Right lobe of liver (tissue), 6 donors: ENCODE measurements at regions not wholly inside any gene's neighbourhood (a gene's known extent, or its start where the extent isn't known, plus 50 kb on each side); places are given as distances from the start of the nearest gene placed in this dataset.

Source experiments
- ATAC-seq, 4 donors: fragments of 200-7000 bp; cut with Tn5 transposase; one replicate each; pipeline ENCODE4 v1.9.1; 2020; ENCODE audit warnings: mild to moderate bottlenecking in 4 of 4, moderate library complexity in 4 of 4
- DNase-seq, 3 donors: peaks; one replicate each; pipeline ENCODE4 v3.0.0-alpha.2; 2020
- H3K27ac ChIP-seq, 3 donors: fragments of 200-600 bp; one replicate each; pipeline ENCODE4 v1.8.0; 2022
- H3K27me3 ChIP-seq, 2 donors: fragments of 200-600 bp; one replicate each; pipeline ENCODE4 v1.8.0; 2022
- H3K36me3 ChIP-seq, 4 donors: fragments of 200-600 bp; sonication (generic) in 1 of 4; one replicate each; pipeline versions ENCODE4 v1.5.1 to v1.8.0; 2017 to 2022; ENCODE audit warnings: control low read depth in 1 of 4
- H3K4me1 ChIP-seq, 4 donors: fragments of 200-600 bp; sonication (generic) in 1 of 4; one replicate each; pipeline versions ENCODE4 v1.5.1 to v1.8.0; 2017 to 2022; ENCODE audit warnings: control low read depth in 1 of 4
- H3K4me3 ChIP-seq, 3 donors: fragments of 200-600 bp; one replicate each; pipeline ENCODE4 v1.8.0; 2022
- H3K9me3 ChIP-seq, 4 donors: fragments of 200-600 bp; sonication (generic) in 1 of 4; one replicate each; pipeline versions ENCODE4 v1.5.1 to v1.8.0; 2017 to 2022; ENCODE audit warnings: control low read depth in 1 of 4
- POLR2A ChIP-seq: fragments of 450-650 bp; IDR thresholded peaks from one replicate; pipeline ENCODE4 v1.6.1; 2017; ENCODE audit warnings: antibody characterized with exemption, mild to moderate bottlenecking
- WGBS: methylation state at CpG from one replicate; pipeline ENCODE4 v1.1.6; 2018; ENCODE audit warnings: low coverage, low lambda C conversion rate; ENCODE audit not compliant: insufficient coverage; ENCODE audit errors: missing lambda C conversion rate; 5-methylcytosine and 5-hydroxymethylcytosine counted together
- intact Hi-C, 2 donors: fragments of 100-400 bp; cut with DNase I; formaldehyde crosslinking; loops; one replicate each; pipeline versions ENCODE4 v1.11.2 to v1.14.1; 2022
- TF ChIP-seq, protein P1 (sequence below), 4 donors: fragments of 200-600 bp in 3 of 4; fragments of 450-650 bp in 1 of 4; IDR thresholded peaks; one replicate each; pipeline versions ENCODE4 v1.5.1 to v1.8.0; 2016 to 2022; ENCODE audit warnings: antibody characterized with exemption in 4 of 4, mild to moderate bottlenecking in 2 of 4
- donor health status: DM: no; HTN: yes; CAD: no.
- donor health status: DM: no; HTN: no; CAD: no.
- donor health status: DM: no; HTN: no; CAD: no.
- donor health status: DM: no; HTN: yes; CAD: no.
- donor health status: DM: no; HTN: yes; CAD: no.

DNA sequence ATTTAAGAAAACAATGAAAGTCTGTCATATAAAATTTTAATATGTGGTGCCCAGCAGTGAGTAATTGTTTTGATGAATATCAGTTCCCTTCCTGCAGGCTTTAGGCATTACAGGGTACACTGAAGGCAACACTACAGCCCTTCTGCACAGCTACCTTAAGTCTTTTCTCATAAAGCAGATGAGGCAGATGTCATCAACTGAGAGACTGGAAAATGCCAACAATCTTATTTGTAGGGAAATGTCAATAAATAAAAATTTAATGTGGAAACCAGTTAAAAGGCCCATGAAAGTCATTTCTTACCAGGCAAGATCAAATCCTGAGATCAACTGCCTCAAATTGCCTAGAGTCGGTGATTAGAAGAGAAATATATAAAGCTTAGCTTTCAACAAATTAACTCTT is 193.4 kb upstream of the NWD2 start:
- 50% methylated on average over 1 of the region's 1 CpG for WGBS
- Histone ChIP-seq H3K36me3 (no peaks in the 10 kb centered on the region), H3K27ac (no peak overlapping the region), H3K9me3 (no peaks in the 10 kb centered on the region), H3K4me3 (no peak overlapping the region), H3K4me1 (no peaks in the 10 kb centered on the region), H3K27me3 (no peaks in the 10 kb centered on the region)
- DNase-seq (no peak), ATAC-seq (no peak)
- intact Hi-C loops: no loop called here
- TF ChIP-seq, protein P1, sequence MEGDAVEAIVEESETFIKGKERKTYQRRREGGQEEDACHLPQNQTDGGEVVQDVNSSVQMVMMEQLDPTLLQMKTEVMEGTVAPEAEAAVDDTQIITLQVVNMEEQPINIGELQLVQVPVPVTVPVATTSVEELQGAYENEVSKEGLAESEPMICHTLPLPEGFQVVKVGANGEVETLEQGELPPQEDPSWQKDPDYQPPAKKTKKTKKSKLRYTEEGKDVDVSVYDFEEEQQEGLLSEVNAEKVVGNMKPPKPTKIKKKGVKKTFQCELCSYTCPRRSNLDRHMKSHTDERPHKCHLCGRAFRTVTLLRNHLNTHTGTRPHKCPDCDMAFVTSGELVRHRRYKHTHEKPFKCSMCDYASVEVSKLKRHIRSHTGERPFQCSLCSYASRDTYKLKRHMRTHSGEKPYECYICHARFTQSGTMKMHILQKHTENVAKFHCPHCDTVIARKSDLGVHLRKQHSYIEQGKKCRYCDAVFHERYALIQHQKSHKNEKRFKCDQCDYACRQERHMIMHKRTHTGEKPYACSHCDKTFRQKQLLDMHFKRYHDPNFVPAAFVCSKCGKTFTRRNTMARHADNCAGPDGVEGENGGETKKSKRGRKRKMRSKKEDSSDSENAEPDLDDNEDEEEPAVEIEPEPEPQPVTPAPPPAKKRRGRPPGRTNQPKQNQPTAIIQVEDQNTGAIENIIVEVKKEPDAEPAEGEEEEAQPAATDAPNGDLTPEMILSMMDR (IDR thresholded peaks at IDR 0.05): no peak
- TF ChIP-seq POLR2A: no peak

DNA sequence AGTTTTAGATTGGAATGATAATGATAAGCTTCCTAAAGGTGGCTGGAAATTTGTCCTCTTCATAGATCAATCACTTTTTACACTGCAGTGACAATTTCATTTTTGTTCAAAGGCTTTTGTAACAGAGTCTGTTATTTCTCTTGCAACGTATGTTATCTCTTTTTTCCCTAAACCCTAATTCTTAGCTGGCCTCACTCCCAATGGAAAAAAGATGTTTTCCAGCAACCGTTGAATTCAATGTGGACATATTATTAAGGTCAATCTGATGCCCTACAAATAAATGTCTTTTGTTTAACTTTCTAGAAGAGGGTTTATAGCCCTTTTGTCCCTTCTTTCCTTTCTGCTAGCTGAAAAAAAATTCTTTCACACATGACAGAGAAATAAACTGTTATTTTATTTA is 192.7 kb upstream of the NWD2 start:
- Histone ChIP-seq H3K4me1 (no peaks in the 10 kb centered on the region), H3K36me3 (no peaks in the 10 kb centered on the region), H3K9me3 (no peaks in the 10 kb centered on the region), H3K27ac (no peak overlapping the region), H3K4me3 (no peak overlapping the region), H3K27me3 (no peaks in the 10 kb centered on the region)
- no peak for TF ChIP-seq POLR2A
- TF ChIP-seq, protein P1 (IDR thresholded peaks at IDR 0.05): no peak
- ATAC-seq (no peak), DNase-seq (no peak)
- intact Hi-C loops: no loop called here
- WGBS: 8% methylated on average over 2 of the region's 2 CpGs

DNA sequence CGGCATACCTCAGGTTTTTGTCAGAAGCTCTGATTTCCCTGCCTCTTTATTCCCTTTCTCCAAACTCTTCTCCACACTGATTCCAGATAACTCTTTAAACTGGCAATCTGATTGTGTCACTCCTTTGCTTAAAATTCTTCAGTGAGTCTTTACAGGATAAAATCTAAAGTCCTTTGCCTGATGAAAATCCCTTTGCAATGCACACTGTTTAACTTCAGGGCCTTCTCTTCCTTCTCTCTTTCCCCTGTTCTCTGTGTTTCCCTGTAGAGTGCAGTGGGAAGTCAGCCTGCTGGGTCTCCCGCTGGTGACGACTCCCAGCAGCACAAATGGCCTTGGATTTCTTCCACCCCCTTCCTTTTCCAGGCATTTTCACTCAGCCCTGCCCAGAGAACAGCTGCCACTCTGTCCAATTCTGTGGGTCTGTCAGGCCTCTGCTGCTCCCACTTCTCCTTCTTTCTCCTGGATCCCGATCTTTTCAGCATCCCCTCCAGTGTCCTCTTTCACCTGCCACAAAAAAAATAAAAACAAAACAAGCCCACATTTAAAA is 189.9 kb upstream of the NWD2 start:
- ATAC-seq (no peak), DNase-seq (no peak)
- intact Hi-C loops: no loop called here
- H3K4me1 ChIP-seq: no peaks in the 10 kb centered on the region
- H3K27me3 ChIP-seq: no peaks in the 10 kb centered on the region
- WGBS: 25% methylated on average over 4 of the region's 4 CpGs
- no peaks in the 10 kb centered on the region for H3K36me3 ChIP-seq
- H3K4me3 ChIP-seq: no peak overlapping the region
- no peaks in the 10 kb centered on the region for H3K9me3 ChIP-seq
- H3K27ac ChIP-seq: no peak overlapping the region
- no peak for TF ChIP-seq POLR2A

DNA sequence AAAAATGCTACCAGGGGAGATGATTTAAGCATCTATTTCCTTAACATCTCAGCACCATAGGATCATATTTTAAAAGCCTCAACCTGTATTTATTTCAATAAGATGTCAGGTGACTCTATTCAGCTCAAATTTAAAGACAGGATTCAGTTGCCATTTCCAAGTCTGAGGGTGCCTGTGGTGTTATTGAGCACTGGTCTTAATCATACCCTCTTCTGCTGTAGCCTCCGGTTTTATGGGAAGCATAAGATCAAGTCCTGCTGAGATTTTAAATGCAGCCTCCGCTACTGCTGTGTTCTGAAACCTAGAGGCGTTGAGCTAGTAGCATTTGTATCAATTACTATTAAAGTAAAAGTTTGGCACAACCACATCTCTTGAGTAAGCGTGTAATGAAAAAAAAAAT is 185.7 kb upstream of the NWD2 start:
- H3K27me3 ChIP-seq: no peaks in the 10 kb centered on the region
- H3K9me3 ChIP-seq: no peaks in the 10 kb centered on the region
- intact Hi-C loops: no loop called here
- H3K4me1 ChIP-seq: no peaks in the 10 kb centered on the region
- DNase-seq (no peak), ATAC-seq (no peak)
- H3K27ac ChIP-seq: no peak overlapping the region
- H3K4me3 ChIP-seq: no peak overlapping the region
- H3K36me3 ChIP-seq: no peaks in the 10 kb centered on the region
- 50% methylated on average over 4 of the region's 4 CpGs for WGBS
- TF ChIP-seq, protein P1 (IDR thresholded peaks at IDR 0.05): no peak
- TF ChIP-seq POLR2A: no peak

DNA sequence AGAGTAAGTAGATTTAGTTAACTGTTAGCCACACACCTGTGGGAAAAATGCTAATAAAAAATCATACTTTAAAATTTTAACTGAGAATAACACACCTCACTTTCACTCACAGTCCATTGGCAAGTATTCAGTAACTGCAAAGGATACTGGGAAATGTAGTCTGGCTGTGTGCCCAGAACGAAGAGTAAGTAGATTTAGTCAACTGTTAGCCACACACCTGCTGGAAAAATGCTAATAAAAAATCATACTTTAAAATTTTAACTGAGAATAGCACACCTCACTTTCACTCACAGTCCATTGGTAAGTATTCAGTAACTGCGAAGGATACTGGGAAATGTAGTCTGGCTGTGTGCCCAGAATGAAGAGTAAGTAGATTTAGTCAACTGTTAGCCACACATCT is 178.4 kb upstream of the NWD2 start:
- Histone ChIP-seq H3K27me3 (no peaks in the 10 kb centered on the region), H3K36me3 (no peaks in the 10 kb centered on the region), H3K4me1 (no peaks in the 10 kb centered on the region), H3K4me3 (no peak overlapping the region), H3K27ac (no peak overlapping the region), H3K9me3 (no peaks in the 10 kb centered on the region)
- 43% methylated on average over 2 of the region's 2 CpGs for WGBS
- ATAC-seq: no peak
- TF ChIP-seq, protein P1 (IDR thresholded peaks at IDR 0.05): no peak
- no peak for TF ChIP-seq POLR2A
- no peak for DNase-seq
- intact Hi-C loops: no loop called here
